BE2C (cell line): ENCODE measurements at regions not wholly inside any gene's neighbourhood (a gene's known extent, or its start where the extent isn't known, plus 50 kb on each side); places are given as distances from the start of the nearest gene placed in this dataset.

ENCODE experiments used
- DNase-seq: peaks from one replicate; pipeline ENCODE4 v3.0.0-alpha.2; 2020
- H3K27me3 ChIP-seq: fragments of 250-450 bp; sonication (Bioruptor Pico); 2 replicates; pipeline ENCODE4 v1.5.1; 2020; ENCODE audit warnings: mild to moderate bottlenecking
- H3K36me3 ChIP-seq: fragments of 250-450 bp; sonication (Bioruptor Pico); 2 replicates; pipeline ENCODE4 v1.5.1; 2020; ENCODE audit warnings: mild to moderate bottlenecking
- H3K4me1 ChIP-seq: fragments of 250-450 bp; sonication (Bioruptor Pico); 2 replicates; pipeline ENCODE4 v1.5.1; 2020
- H3K4me3 ChIP-seq: 2 replicates; pipeline ENCODE4 v1.5.1; 2011; ENCODE audit warnings: low read depth, low read length
- H3K9me3 ChIP-seq: fragments of 250-450 bp; sonication (Bioruptor Pico); 2 replicates; pipeline ENCODE4 v1.5.1; 2020
- CTCF ChIP-seq: IDR thresholded peaks from 2 replicates; pipeline ENCODE4 v1.5.1; 2012; ENCODE audit warnings: mild to moderate bottlenecking, low read depth, low read length

- no peak for DNase-seq
- Histone ChIP-seq H3K9me3 (no peaks in the 10 kb centered on the region), H3K27me3 (peaks cover 4% of the 10 kb centered on the region), H3K4me3 (no peak overlapping the region), H3K4me1 (no peaks in the 10 kb centered on the region), H3K36me3 (no peaks in the 10 kb centered on the region)
- no peak for TF ChIP-seq CTCF
These were observed 68.5 kb downstream of the NIBAN1 start for GRCh38 chr1:184905601-184906322.

- H3K9me3 ChIP-seq, result no peaks in the 10 kb centered on the region
- TF ChIP-seq CTCF, result no peak
- H3K4me3 ChIP-seq, result no peak overlapping the region
- H3K4me1 ChIP-seq, result no peaks in the 10 kb centered on the region
- H3K27me3 ChIP-seq, result peaks cover 2% of the 10 kb centered on the region
- DNase-seq, result no peak
- no peaks in the 10 kb centered on the region for H3K36me3 ChIP-seq
These were observed 71.1 kb downstream of the NIBAN1 start for GRCh38 chr1:184903111-184903692.

GRCh38 chr1:184900507-184900906 is 73.8 kb downstream of the NIBAN1 start:
- no peak overlapping the region for H3K4me3 ChIP-seq
- TF ChIP-seq CTCF, result no peak
- no peaks in the 10 kb centered on the region for H3K9me3 ChIP-seq
- H3K36me3 ChIP-seq, result no peaks in the 10 kb centered on the region
- no peaks in the 10 kb centered on the region for H3K27me3 ChIP-seq
- no peak for DNase-seq
- H3K4me1 ChIP-seq, result no peaks in the 10 kb centered on the region

GRCh38 chr1:184896000-184896399 is 78.3 kb downstream of the NIBAN1 start:
- DNase-seq, result no peak
- Histone ChIP-seq H3K4me3 (no peak overlapping the region), H3K36me3 (no peaks in the 10 kb centered on the region), H3K4me1 (no peaks in the 10 kb centered on the region), H3K9me3 (no peaks in the 10 kb centered on the region), H3K27me3 (no peaks in the 10 kb centered on the region)
- TF ChIP-seq CTCF, result no peak

GRCh38 chr1:184895086-184895485 is 79.2 kb downstream of the NIBAN1 start:
- Histone ChIP-seq H3K4me1 (no peaks in the 10 kb centered on the region), H3K9me3 (no peaks in the 10 kb centered on the region), H3K27me3 (no peaks in the 10 kb centered on the region), H3K36me3 (no peaks in the 10 kb centered on the region), H3K4me3 (no peak overlapping the region)
- DNase-seq, result no peak
- no peak for TF ChIP-seq CTCF

- TF ChIP-seq CTCF, result no peak
These were observed 80.6 kb downstream of the NIBAN1 start for GRCh38 chr1:184893695-184894094.

More at GRCh38 chr1:184893695-184894094, 80.6 kb downstream of the NIBAN1 start:
- H3K36me3 ChIP-seq, result no peaks in the 10 kb centered on the region
- no peaks in the 10 kb centered on the region for H3K9me3 ChIP-seq
- H3K27me3 ChIP-seq, result no peaks in the 10 kb centered on the region
- DNase-seq, result no peak
- H3K4me3 ChIP-seq, result no peak overlapping the region
- H3K4me1 ChIP-seq, result no peaks in the 10 kb centered on the region
